GM12891 (cell line): ENCODE measurements at regions not wholly inside any gene's neighbourhood (a gene's known extent, or its start where the extent isn't known, plus 50 kb on each side); places are given as distances from the start of the nearest gene placed in this dataset.

ENCODE experiments used
- POLR2A ChIP-seq: IDR thresholded peaks from 2 replicates; pipeline ENCODE4 v1.6.1; 2011; ENCODE audit warnings: low read depth, low read length, control low read depth
- POLR2AphosphoS5 ChIP-seq: IDR thresholded peaks from 2 replicates; pipeline ENCODE4 v1.6.1; 2011; ENCODE audit warnings: low read depth, low read length, control low read depth
- TAF1 ChIP-seq: IDR thresholded peaks from 2 replicates; pipeline ENCODE4 v1.6.1; 2011; ENCODE audit warnings: low read depth, low read length, control low read depth

GRCh38 chr6:131443514-131443913 lies 129.5 kb upstream of the ARG1 start:
- TF ChIP-seq POLR2AphosphoS5 (no peak), TAF1 (no peak), POLR2A (no peak)
